ENCODE measurements at regions not wholly inside any gene's neighbourhood (a gene's known extent, or its start where the extent isn't known, plus 50 kb on each side); places are given as distances from the start of the nearest gene placed in this dataset.
"Not testable (repeated sequence)": the region's sequence is repeated elsewhere in the genome, so short reads cannot be mapped to it uniquely, and the experiment has no call there.

DNA sequence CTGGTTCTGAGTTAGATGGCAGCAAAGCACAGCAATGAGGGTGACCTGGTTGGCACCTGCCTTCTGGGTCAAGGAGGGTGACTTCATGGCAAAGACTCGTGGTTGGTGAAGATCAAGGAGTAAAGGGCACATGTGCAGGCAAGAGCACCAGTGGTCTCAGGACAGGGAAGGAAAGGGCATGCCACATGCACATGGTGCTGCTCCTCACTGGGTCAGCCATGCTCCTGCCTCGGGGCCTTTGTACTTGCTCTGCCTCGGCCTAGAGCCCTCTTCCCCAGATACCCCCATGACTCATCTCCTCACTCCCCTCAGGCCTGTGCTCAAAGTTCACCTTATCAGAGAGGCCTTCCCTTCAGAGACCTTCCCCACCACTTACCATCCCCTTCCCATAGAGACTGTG is 106.7 kb upstream of the KDM7A start:
- ATAC-seq (no peak), DNase-seq (ENCODE audit: low spot score) (no peak)

GRCh38 chr7:140281960-140282359 is 105.2 kb upstream of the KDM7A start:
- no peak for ATAC-seq
- no peak for DNase-seq (ENCODE audit: low spot score)

- DNase-seq (ENCODE audit: low spot score) (no peak), ATAC-seq (no peak)
These were observed 104.5 kb upstream of the KDM7A start for GRCh38 chr7:140281255-140281654.

DNA sequence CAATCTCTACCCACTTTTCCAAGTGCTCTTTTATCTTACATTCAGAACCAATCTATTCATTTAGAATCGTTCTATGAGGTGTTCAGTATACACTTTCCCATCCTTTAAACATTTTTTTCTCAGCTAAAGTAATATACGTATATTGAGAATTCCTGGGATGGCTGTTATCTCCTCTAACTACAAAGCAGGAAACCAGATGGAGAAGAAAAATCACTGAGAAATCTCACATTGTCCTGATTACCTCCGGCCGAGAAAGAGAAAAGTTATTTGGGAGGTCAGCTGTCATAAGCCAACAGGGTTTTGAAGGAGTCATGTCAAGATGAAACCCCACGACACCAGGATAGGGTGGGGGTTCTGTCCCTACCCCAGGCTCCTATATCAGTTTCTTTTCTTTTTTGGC is 99.2 kb upstream of the KDM7A start:
- ATAC-seq (no peak), DNase-seq (ENCODE audit: low spot score) (no peak)

- DNase-seq (ENCODE audit: low spot score) (no peak), ATAC-seq (no peak)
These were observed 98.5 kb upstream of the KDM7A start for GRCh38 chr7:140275069-140275965.

- ATAC-seq: no peak
- no peak for DNase-seq (ENCODE audit: low spot score)
These were observed 96.6 kb upstream of the KDM7A start for GRCh38 chr7:140273417-140273816.

GRCh38 chr7:140271643-140271968 is 94.8 kb upstream of the KDM7A start:
- not testable (repeated sequence) for ATAC-seq; DNase-seq (ENCODE audit: low spot score)

DNA sequence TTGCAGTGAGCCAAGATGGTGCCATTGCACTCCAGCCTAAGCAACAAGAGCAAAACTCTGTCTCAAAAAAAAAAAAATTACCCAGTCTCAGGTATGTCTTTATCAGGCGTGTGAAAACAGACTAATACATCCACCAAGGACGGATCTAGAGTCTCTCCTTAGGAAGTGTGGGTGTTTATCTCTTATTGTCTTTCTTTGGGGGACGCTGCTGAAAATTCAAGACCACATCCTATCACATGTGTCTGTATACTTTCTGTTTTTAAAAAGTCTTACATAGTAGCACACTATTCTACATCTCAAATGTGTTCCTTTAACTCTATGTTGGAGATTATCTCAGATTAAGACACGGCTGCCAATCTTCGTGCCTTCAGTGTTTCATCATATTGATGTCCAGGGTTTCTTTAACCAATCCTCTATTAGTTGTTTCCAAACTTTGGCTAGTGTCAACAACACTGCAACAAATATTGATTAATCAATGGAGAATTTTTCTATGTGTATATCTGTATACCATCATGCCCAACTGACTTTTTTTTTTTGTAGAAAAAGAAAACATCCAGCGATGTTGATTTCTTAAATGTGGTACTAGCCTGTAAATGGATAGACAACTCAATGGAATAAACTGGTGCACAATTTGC is 92.3 kb upstream of the KDM7A start:
- DNase-seq (ENCODE audit: low spot score) (no peak), ATAC-seq (peak; percentile 38)

GRCh38 chr7:140267381-140268226 is 90.8 kb upstream of the KDM7A start:
- ATAC-seq (no peak), DNase-seq (ENCODE audit: low spot score) (no peak)

GRCh38 chr7:140263277-140263676 is 86.5 kb upstream of the KDM7A start:
- DNase-seq (ENCODE audit: low spot score): no peak
- no peak for ATAC-seq

DNA sequence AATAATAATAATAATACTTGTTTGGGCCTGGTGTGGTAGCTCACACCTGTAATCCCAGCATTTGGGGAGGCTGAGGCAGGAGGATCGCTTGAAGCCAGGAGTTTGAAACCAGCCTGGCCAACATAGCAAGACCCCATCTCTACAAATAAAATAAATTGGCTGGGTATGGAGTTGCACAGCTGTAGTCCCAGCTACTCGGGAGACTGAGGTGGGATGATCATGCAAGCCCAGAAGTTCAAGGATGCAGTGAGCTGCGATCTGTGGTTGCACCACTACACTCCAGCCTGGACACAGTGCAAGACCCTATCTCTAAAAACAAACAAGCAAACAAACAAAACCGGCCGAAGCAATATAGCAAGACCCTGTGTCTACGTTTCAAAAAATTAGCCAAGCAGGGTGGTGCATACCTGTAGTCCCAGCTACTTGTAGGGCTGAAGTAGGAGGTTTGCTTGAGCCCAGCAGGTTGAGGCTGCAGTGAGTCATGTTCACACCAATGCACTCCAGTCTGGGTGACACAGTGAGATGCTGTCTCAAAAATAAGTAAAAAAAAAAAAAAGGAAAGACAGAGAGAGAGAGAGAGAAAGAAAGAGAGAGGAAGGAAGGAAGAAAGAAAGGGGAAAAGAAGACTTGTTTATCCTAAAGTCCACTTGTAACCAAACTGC is 85.6 kb upstream of the KDM7A start:
- DNase-seq (ENCODE audit: low spot score) (no peak), ATAC-seq (no peak)

DNA sequence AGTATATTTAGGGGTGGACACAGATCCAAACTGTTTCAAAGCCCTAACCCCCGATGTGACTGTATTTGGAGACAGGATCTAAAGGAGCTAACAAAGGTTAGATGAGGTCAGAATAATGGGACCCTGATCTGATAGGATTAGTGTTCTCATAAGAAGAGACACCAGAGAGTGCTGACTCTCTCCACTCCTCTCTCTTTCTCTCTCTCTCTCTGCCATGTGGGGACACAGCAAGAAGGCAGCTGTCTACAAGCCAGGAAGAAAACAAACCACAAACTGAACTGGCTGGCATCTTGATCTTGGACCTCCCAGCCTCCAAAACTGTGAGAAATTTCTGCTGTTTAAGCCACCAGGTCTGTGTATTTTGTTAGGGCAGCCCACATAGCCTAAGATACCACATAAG is 84.7 kb upstream of the KDM7A start:
- ATAC-seq (no peak), DNase-seq (ENCODE audit: low spot score) (no peak)

DNA sequence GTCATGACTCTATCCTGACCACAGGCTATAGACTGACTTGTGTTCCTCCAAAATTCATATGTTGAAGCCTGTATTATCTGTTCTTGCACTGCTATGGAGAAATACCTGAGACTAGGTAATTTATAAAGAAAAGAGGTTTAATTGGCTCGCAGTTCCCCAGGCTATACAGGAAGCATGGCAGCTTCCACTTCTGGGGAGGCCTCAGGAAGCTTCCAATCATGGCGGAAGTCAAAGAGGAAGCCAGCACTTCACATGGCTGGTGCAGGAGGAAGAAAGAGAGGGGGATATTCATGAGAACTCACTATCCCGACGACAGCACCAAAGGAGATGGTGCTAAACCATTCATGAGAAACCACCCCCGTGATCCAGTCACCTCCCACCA is 84.3 kb upstream of the KDM7A start:
- DNase-seq (ENCODE audit: low spot score) (no peak), ATAC-seq (no peak)

- DNase-seq (ENCODE audit: low spot score): no peak
- ATAC-seq: no peak
These were observed 83.7 kb upstream of the KDM7A start for GRCh38 chr7:140260352-140261104.

GRCh38 chr7:140257278-140257677 is 80.5 kb upstream of the KDM7A start:
- DNase-seq (ENCODE audit: low spot score); ATAC-seq: not testable (repeated sequence)

DNA sequence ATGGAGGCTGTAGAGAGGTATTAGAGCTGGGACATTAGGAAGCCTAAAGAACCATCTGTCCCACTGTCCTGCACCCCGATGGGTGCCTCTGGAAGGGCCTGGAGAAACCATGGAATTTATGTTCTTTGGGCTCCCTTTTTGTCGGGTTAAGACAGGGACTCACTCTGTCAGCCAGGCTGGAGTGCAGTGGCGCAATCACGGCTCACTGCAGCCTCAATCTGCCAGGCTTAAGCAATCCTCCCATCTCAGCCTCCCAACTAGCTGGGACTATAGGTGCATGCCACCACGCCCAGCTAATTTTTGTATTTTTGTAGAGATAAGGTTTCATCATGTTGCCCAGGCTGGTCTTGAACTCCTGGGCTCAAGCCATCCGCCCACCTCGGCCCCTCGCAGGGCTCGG is 78.2 kb upstream of the KDM7A start:
- ATAC-seq; DNase-seq (ENCODE audit: low spot score): not testable (repeated sequence)

GRCh38 chr7:140249036-140249806 is 72.4 kb upstream of the KDM7A start:
- peak; percentile 84 for ATAC-seq
- DNase-seq (ENCODE audit: low spot score): no peak

- DNase-seq (ENCODE audit: low spot score): no peak
- ATAC-seq: no peak
These were observed 70.8 kb upstream of the KDM7A start for GRCh38 chr7:140247559-140247958.

- DNase-seq (ENCODE audit: low spot score) (no peak), ATAC-seq (no peak)
These were observed 68.9 kb upstream of the KDM7A start for GRCh38 chr7:140245611-140246105.
